MM.1S (cell line): ENCODE measurements at regions not wholly inside any gene's neighbourhood (a gene's known extent, or its start where the extent isn't known, plus 50 kb on each side); places are given as distances from the start of the nearest gene placed in this dataset.
"Not testable (repeated sequence)": the region's sequence is repeated elsewhere in the genome, so short reads cannot be mapped to it uniquely, and the experiment has no call there.

ENCODE experiments used
- DNase-seq: peaks from one replicate; pipeline ENCODE4 v3.0.0-alpha.2; 2015
- H2AFZ ChIP-seq: fragments of 300-600 bp; sonication (generic); 2 replicates; pipeline ENCODE4 v1.6.0; 2016; ENCODE audit warnings: antibody characterized with exemption, low read length
- H3F3A ChIP-seq: fragments of 300-600 bp; sonication (generic); 2 replicates; pipeline ENCODE4 v1.6.1; 2016; ENCODE audit warnings: mild to moderate bottlenecking, antibody characterized with exemption, low read length, moderate library complexity, mixed read lengths; ENCODE audit not compliant: insufficient read depth
- H3K27ac ChIP-seq: fragments of 300-600 bp; sonication (generic); 2 replicates; pipeline ENCODE4 v1.5.1; 2016; ENCODE audit warnings: mild to moderate bottlenecking, low read length
- H3K27me3 ChIP-seq: fragments of 300-600 bp; sonication (generic); replicated peaks from 2 replicates; pipeline ENCODE4 v1.6.0; 2016; ENCODE audit warnings: low read length; ENCODE audit not compliant: insufficient read depth
- H3K36me3 ChIP-seq: fragments of 300-600 bp; sonication (generic); replicated peaks from 2 replicates; pipeline ENCODE4 v1.6.1; 2016; ENCODE audit warnings: mild to moderate bottlenecking, low read length, mixed read lengths; ENCODE audit not compliant: insufficient read depth
- H3K4me1 ChIP-seq: fragments of 300-600 bp; sonication (generic); 2 replicates; pipeline ENCODE4 v1.6.1; 2016; ENCODE audit warnings: low read length, mixed read lengths
- H3K4me2 ChIP-seq: fragments of 300-600 bp; sonication (generic); 2 replicates; pipeline ENCODE4 v1.6.0; 2016; ENCODE audit warnings: low read depth, low read length
- H3K4me3 ChIP-seq: fragments of 300-600 bp; sonication (generic); 2 replicates; pipeline ENCODE4 v1.5.1; 2016; ENCODE audit warnings: low read length, mixed read lengths
- H3K79me2 ChIP-seq: fragments of 300-600 bp; sonication (generic); 2 replicates; pipeline ENCODE4 v1.6.1; 2016; ENCODE audit warnings: mixed run types, low read length, mixed read lengths
- H3K9ac ChIP-seq: fragments of 300-600 bp; sonication (generic); 2 replicates; pipeline ENCODE4 v1.6.1; 2016; ENCODE audit warnings: low read length, mixed read lengths
- H3K9me2 ChIP-seq: fragments of 300-600 bp; sonication (generic); replicated peaks from 2 replicates; pipeline ENCODE4 v1.6.1; 2016; ENCODE audit warnings: mild to moderate bottlenecking, low read length, mixed read lengths; ENCODE audit not compliant: insufficient read depth
- H3K9me3 ChIP-seq: fragments of 300-600 bp; sonication (generic); replicated peaks from 2 replicates; pipeline ENCODE4 v1.6.1; 2016; ENCODE audit warnings: mild to moderate bottlenecking, low read length, mixed read lengths; ENCODE audit not compliant: insufficient read depth
- H4K20me1 ChIP-seq: fragments of 300-600 bp; sonication (generic); 2 replicates; pipeline ENCODE4 v1.6.1; 2016; ENCODE audit warnings: mild to moderate bottlenecking, low read length, moderate library complexity, mixed read lengths; ENCODE audit not compliant: insufficient read depth
- EZH2 ChIP-seq: fragments of 300-600 bp; sonication (generic); optimal IDR thresholded peaks from 2 replicates; pipeline ENCODE3; 2017; ENCODE audit warnings: low read depth, mild to moderate bottlenecking, antibody characterized with exemption, low read length, mixed read lengths
- EZH2phosphoT487 ChIP-seq: fragments of 300-600 bp; sonication (generic); IDR thresholded peaks from 2 replicates; pipeline ENCODE4 v1.6.1; 2018; ENCODE audit warnings: antibody characterized with exemption, low read length
- TF ChIP-seq, protein P1 (sequence below): fragments of 300-600 bp; sonication (generic); IDR thresholded peaks from 2 replicates; pipeline ENCODE4 v1.5.1; 2016; ENCODE audit warnings: antibody characterized with exemption, low read length, mixed read lengths

DNA sequence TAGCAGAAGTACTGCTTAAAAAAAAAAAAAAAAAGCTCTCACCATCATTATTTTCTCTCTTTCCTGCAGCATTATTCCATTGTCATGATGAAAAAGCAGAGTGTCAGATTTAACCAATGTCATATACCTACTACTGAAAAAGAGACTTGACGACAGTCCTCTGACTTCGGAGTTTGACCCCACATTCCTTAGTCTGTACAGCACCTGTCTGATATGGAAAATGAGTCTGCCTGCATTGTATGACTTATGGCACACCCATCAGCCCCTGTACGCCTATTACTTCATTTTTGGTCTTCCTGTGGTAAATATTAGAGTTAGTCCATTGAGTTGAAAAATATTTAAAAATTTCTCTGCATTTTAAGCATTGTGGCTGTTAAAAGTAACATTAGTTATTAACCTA lies 54.5 kb upstream of the NOX4 start:
- Histone ChIP-seq H2AFZ (no peak overlapping the region), H3F3A (no peaks in the 10 kb centered on the region), H3K9me2 (no peaks in the 10 kb centered on the region), H3K27me3 (no peaks in the 10 kb centered on the region), H3K9me3 (no peaks in the 10 kb centered on the region), H3K27ac (no peak overlapping the region), H3K4me1 (no peaks in the 10 kb centered on the region), H4K20me1 (no peaks in the 10 kb centered on the region), H3K4me3 (no peak overlapping the region), H3K36me3 (no peaks in the 10 kb centered on the region), H3K79me2 (no peaks in the 10 kb centered on the region), H3K9ac (no peak overlapping the region), H3K4me2 (no peak overlapping the region)
- TF ChIP-seq EZH2phosphoT487 (no peak), EZH2 (no peak)
- TF ChIP-seq, protein P1, sequence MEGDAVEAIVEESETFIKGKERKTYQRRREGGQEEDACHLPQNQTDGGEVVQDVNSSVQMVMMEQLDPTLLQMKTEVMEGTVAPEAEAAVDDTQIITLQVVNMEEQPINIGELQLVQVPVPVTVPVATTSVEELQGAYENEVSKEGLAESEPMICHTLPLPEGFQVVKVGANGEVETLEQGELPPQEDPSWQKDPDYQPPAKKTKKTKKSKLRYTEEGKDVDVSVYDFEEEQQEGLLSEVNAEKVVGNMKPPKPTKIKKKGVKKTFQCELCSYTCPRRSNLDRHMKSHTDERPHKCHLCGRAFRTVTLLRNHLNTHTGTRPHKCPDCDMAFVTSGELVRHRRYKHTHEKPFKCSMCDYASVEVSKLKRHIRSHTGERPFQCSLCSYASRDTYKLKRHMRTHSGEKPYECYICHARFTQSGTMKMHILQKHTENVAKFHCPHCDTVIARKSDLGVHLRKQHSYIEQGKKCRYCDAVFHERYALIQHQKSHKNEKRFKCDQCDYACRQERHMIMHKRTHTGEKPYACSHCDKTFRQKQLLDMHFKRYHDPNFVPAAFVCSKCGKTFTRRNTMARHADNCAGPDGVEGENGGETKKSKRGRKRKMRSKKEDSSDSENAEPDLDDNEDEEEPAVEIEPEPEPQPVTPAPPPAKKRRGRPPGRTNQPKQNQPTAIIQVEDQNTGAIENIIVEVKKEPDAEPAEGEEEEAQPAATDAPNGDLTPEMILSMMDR: no peak
- no peak for DNase-seq

- H3K79me2 ChIP-seq, H3K4me2 ChIP-seq, H3F3A ChIP-seq, H4K20me1 ChIP-seq, DNase-seq, H3K9me3 ChIP-seq, H3K9ac ChIP-seq, H3K4me3 ChIP-seq, H3K27ac ChIP-seq, H3K27me3 ChIP-seq, H3K9me2 ChIP-seq, H3K36me3 ChIP-seq, H3K4me1 ChIP-seq, H2AFZ ChIP-seq: not testable (repeated sequence)
Measured at GRCh38 chr11:89555781-89556180, 64.6 kb upstream of the NOX4 start.

DNA sequence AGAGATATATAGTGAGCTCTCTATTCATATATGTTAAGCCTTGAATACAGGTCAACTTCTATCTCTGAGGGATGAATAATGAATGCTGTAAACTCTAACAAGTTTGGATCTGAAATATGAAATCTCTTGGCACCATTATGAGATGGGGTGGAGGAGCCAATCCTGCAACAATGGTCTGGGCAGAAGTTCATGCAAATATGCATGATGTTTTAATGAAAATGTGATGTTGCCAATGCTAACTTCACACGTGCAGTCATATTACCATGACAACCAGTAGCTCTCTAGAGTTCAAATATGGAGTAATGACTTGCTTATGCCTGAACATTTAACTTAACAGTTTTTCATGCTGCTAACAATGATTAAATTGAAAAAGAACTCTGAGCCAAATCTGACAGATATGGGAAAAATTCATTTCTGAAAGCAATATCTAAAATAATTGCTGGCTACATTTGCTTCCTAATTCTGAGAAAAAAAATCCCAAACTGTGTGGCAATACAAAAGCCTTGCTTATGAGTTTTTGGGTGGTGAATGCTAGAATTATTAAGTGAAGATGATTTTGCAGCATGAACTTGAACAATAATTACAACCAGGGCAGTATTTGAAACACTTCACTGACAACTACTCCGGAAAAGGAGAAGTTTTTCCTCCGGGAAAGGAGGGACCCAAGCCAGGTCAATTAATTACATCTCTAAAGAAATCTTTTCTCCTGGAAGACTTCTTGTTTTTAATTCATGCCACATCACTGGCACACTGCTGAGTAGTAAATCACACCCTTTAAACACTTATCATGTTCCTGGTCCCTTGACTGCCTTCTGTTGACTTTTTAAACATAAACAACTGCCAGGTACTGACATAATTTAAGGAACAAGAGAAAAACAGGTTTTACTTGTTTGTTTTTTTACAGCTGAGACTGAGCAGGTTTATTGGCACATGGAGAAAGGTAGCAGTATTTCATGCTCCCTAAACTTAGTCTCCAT lies 65.8 kb upstream of the NOX4 start:
- not testable (repeated sequence) for H3K27ac ChIP-seq, DNase-seq, H3K4me1 ChIP-seq, H4K20me1 ChIP-seq, H3K4me3 ChIP-seq, H3F3A ChIP-seq, H3K79me2 ChIP-seq, H3K4me2 ChIP-seq, H3K9me2 ChIP-seq, H3K9ac ChIP-seq, H3K27me3 ChIP-seq, H3K9me3 ChIP-seq, H3K36me3 ChIP-seq, H2AFZ ChIP-seq

- not testable (repeated sequence) for H3K79me2 ChIP-seq, H3K4me2 ChIP-seq, H3K4me1 ChIP-seq, H3K4me3 ChIP-seq, H3K9ac ChIP-seq, H3K9me2 ChIP-seq, H4K20me1 ChIP-seq, H3K36me3 ChIP-seq, DNase-seq, H2AFZ ChIP-seq, H3K27me3 ChIP-seq, H3K27ac ChIP-seq, H3K9me3 ChIP-seq, H3F3A ChIP-seq
Measured at GRCh38 chr11:89560598-89560997, 69.4 kb upstream of the NOX4 start.

DNA sequence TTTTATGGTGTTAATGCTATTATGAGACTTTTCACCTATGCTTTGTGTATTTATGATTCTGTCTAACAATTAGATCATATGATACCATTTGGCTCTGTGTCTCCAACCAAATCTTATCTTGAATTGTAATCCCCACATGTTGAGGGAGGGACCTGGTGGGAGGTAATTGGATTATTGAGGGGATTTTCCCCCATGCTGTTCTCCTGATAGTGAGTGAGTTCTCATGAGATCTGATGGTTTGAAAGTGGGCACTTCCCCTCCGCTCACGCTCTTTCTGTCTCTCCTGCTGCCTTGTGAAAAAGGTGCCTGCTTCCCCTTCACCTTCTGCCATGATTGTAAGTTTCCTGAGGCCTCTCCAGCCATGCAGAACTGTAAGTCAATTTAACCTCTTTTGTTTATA lies 71.6 kb upstream of the NOX4 start:
- H3F3A ChIP-seq, H3K27ac ChIP-seq, DNase-seq, H3K9ac ChIP-seq, H3K36me3 ChIP-seq, H4K20me1 ChIP-seq, H3K9me3 ChIP-seq, H3K4me2 ChIP-seq, H3K27me3 ChIP-seq, H2AFZ ChIP-seq, H3K4me1 ChIP-seq, H3K9me2 ChIP-seq, H3K4me3 ChIP-seq, H3K79me2 ChIP-seq: not testable (repeated sequence)
